ENCODE measurements at regions not wholly inside any gene's neighbourhood (a gene's known extent, or its start where the extent isn't known, plus 50 kb on each side); places are given as distances from the start of the nearest gene placed in this dataset.

DNA sequence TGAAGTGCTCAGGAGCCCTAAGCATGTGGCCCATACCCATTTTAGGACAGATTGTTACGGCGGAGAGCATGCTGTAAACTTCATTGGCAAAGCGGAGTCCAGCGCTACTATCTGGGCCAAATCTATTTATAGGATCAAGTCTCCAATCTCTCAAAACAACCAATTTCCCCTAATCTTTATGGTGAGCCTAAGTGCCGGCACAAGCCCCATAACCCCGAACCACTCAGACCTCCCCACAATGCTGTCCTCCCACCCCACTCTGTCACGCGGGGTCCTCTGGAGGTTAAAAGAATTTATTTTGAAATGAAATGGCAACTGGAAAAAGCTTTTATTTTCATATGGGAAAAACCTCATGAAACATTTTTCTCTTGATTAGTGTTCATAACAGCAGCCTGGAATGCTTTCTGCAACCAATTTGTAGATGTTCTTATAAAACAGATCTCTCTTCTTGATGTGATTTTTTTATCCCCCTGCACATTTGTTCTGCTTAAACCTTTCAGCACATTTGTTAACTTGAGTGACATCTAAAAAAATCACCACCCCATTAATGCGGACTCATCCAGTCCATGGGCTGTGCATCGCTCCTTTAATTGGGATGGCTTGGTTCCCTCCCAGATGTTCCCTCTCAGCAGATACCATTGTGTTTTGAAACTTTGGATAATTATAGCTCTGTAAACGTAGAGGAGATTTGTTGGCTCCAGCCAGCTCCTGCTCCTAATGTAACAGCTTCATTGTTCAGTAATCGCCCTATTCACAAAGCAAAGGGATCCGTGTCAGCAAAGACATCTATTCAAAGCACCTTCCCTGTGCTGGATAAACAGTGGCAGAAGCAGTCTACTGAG lies 323.6 kb downstream of the CD83 start:
- TF ChIP-seq GATA2 (IDR thresholded peaks at IDR 0.05; ENCODE audit: low read depth, low read length): no peak
- no peak for TF ChIP-seq GATA3 (IDR thresholded peaks at IDR 0.05; ENCODE audit: low read depth, low read length)

- TF ChIP-seq GATA2 (IDR thresholded peaks at IDR 0.05; ENCODE audit: low read depth, low read length) (no peak), GATA3 (IDR thresholded peaks at IDR 0.05; ENCODE audit: low read depth, low read length) (no peak)
These were observed 324.7 kb downstream of the CD83 start for GRCh38 chr6:14442242-14442641.

DNA sequence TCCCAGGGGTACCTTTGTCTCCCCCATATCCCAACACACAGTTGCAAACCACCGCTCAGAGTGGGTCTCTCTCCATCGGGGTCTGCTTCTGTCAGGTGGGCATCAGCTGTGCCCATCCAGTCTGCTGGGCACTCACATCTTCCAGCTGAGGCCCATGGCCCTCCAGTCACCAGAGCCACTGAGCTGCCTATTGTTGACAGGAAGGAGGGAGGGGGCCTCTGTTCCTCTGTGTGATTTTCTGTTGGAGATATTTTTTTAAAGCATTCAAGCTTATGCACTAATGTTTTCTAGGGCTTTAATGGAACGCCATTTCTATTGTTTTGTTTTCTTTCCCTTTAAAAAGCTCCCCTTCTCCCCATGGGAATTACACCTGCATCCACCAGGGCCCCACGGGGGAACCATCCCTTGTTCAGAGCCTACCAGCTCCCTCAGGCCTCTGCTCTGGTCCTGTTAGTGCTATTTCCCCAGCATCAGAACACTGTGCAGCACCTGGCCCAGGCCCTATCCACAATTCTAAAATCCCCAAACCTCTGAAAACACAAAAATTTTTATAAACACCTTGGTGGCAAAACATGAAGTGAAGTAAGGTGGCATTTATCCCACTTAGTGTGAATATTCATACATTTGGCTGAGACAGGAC lies 326.2 kb downstream of the CD83 start:
- TF ChIP-seq GATA2 (IDR thresholded peaks at IDR 0.05; ENCODE audit: low read depth, low read length): no peak
- TF ChIP-seq GATA3 (IDR thresholded peaks at IDR 0.05; ENCODE audit: low read depth, low read length): no peak

GRCh38 chr6:14444295-14444972 lies 326.9 kb downstream of the CD83 start:
- no peak for TF ChIP-seq GATA3 (IDR thresholded peaks at IDR 0.05; ENCODE audit: low read depth, low read length)
- no peak for TF ChIP-seq GATA2 (IDR thresholded peaks at IDR 0.05; ENCODE audit: low read depth, low read length)

DNA sequence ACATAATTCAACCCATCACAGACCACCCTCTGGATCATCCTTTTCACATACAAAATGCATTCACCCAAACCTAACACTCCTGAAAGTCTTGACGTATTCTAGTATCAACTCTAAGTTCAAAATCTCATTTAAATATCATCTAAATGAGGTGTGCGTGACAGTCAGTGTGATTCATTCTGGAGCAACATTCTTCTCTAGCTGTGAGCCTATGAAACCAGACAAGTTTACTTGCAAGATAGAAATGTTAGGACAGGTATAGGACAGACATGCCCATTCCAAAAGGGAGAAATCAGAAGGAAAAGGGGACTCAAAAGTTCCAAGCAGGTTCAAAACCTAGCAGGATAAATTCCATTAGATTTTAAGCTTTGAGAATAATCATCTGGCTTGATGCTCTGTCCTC lies 329.7 kb downstream of the CD83 start:
- no peak for TF ChIP-seq GATA2 (IDR thresholded peaks at IDR 0.05; ENCODE audit: low read depth, low read length)
- TF ChIP-seq GATA3 (IDR thresholded peaks at IDR 0.05; ENCODE audit: low read depth, low read length): no peak

- no peak for TF ChIP-seq GATA3 (IDR thresholded peaks at IDR 0.05; ENCODE audit: low read depth, low read length)
- TF ChIP-seq GATA2 (IDR thresholded peaks at IDR 0.05; ENCODE audit: low read depth, low read length): no peak
These were observed 330.7 kb downstream of the CD83 start for GRCh38 chr6:14448246-14448645.

- TF ChIP-seq GATA3 (IDR thresholded peaks at IDR 0.05; ENCODE audit: low read depth, low read length) (no peak), GATA2 (IDR thresholded peaks at IDR 0.05; ENCODE audit: low read depth, low read length) (no peak)
These were observed 332.5 kb downstream of the CD83 start for GRCh38 chr6:14450133-14450504.

- TF ChIP-seq GATA3 (IDR thresholded peaks at IDR 0.05; ENCODE audit: low read depth, low read length) (no peak), GATA2 (IDR thresholded peaks at IDR 0.05; ENCODE audit: low read depth, low read length) (no peak)
These were observed 333.0 kb downstream of the CD83 start for GRCh38 chr6:14450578-14450977.

DNA sequence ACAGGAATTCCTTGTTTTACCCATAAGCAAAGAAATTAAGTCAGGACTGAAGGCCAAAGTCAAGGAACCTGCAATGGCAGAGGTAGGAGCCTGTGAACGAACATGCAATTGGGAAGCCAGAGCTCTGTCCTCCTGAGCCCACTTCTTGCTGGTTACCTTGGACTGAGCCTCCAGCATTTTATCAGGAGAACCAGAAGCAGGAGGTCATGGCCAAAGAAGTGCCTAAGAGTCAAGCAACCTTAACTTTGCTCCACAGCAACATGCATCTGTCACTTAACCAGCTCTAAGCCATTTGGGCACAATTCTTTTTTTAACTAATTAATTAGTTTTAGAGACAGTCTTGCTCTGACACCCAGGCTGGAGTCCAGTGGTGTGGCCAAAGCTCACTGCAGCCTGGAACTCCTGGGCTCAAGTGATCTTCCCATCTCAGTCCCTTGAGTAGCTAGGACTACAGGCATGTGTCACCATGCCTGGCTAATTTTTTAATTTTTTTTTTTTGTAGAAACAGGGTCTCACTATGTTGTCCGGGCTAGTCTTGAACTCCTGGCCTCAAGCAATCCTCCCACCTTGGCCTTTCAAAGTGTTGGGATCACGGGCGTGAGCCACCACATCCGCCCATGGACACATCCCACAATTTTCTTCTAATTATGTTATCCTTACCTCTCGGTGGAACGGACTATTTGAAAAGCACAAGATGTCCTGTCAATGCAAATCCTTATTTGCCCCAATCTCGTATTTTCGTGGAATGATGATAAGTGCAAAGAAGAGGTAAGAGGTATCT lies 334.2 kb downstream of the CD83 start:
- TF ChIP-seq GATA3 (IDR thresholded peaks at IDR 0.05; ENCODE audit: low read depth, low read length): no peak
- TF ChIP-seq GATA2 (IDR thresholded peaks at IDR 0.05; ENCODE audit: low read depth, low read length): no peak

GRCh38 chr6:14452567-14453527 lies 335.3 kb downstream of the CD83 start:
- TF ChIP-seq GATA2 (IDR thresholded peaks at IDR 0.05; ENCODE audit: low read depth, low read length) (0 out of 2 replicates have a peak, but pooled peaks have one; percentile 17), GATA3 (IDR thresholded peaks at IDR 0.05; ENCODE audit: low read depth, low read length) (no peak)

DNA sequence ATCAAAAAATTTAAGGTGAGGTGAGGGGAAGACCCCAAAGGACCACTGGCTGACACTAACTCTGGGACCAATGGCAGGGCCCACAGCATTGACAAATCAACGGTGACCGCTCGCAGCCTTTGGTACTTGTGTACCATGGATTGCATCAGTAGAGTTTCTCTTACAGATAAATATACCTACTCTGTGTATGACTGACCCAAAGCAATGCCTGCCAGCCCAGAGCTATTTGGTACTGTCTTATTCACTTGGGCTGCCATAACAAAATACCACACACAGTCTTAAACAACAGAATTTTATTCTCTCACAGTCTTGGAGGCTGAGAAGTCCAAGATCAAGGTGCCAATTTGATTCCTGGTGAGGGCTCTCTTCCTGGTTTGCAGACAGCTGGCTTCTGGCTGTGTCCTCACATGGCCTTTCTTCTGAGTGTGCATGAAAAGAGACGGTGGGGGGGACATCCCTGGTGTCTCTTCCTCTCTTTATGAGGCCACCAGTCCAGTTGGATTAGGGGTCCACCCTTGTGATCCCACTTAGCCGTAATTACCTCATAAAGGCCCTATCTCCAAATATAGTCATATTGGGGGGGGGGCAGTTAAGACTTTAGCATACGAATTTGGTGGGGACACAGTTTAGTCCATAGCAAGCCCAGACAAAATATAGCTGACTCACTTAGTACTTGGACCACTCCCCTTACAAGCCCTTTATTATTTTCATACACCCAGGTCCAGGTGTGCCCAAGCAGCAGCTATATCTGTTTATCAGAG lies 336.3 kb downstream of the CD83 start:
- TF ChIP-seq GATA3 (IDR thresholded peaks at IDR 0.05; ENCODE audit: low read depth, low read length) (no peak), GATA2 (IDR thresholded peaks at IDR 0.05; ENCODE audit: low read depth, low read length) (no peak)

GRCh38 chr6:14454473-14454775 lies 336.9 kb downstream of the CD83 start:
- TF ChIP-seq GATA3 (IDR thresholded peaks at IDR 0.05; ENCODE audit: low read depth, low read length): no peak
